ENCODE measurements at regions not wholly inside any gene's neighbourhood (a gene's known extent, or its start where the extent isn't known, plus 50 kb on each side); places are given as distances from the start of the nearest gene placed in this dataset.

- no peak for DNase-seq
- no peak for TF ChIP-seq CTCF (IDR thresholded peaks at IDR 0.05)
- no peak for TF ChIP-seq POLR2A (IDR thresholded peaks at IDR 0.05)
- Histone ChIP-seq H3K4me1 (no peaks in the 10 kb centered on the region), H3K27me3 (no peaks in the 10 kb centered on the region), H3K9me3 (peaks cover 0 to 4% (median 0%) of the 10 kb centered on the region in 4 donors), H3K4me3 (no peak overlapping the region), H3K27ac (no peak overlapping the region), H3K36me3 (no peaks in the 10 kb centered on the region)
Measured at GRCh38 chr3:20503394-20504082, 317.5 kb upstream of the SGO1 start.

- DNase-seq = no peak
- H3K27ac ChIP-seq = no peak overlapping the region
- no peaks in the 10 kb centered on the region for H3K4me1 ChIP-seq
- TF ChIP-seq CTCF (IDR thresholded peaks at IDR 0.05) = no peak
- no peak for TF ChIP-seq POLR2A (IDR thresholded peaks at IDR 0.05)
- no peaks in the 10 kb centered on the region for H3K36me3 ChIP-seq
- peaks cover 0 to 3% (median 0%) of the 10 kb centered on the region in 4 donors for H3K9me3 ChIP-seq
- H3K27me3 ChIP-seq = no peaks in the 10 kb centered on the region
- H3K4me3 ChIP-seq = no peak overlapping the region
Measured at GRCh38 chr3:20490996-20491395, 305.0 kb upstream of the SGO1 start.

- H3K4me3 ChIP-seq = no peak overlapping the region
- no peaks in the 10 kb centered on the region for H3K27me3 ChIP-seq
- no peak for DNase-seq
- H3K4me1 ChIP-seq = no peaks in the 10 kb centered on the region
- H3K27ac ChIP-seq = no peak overlapping the region
- no peaks in the 10 kb centered on the region for H3K9me3 ChIP-seq
- no peaks in the 10 kb centered on the region for H3K36me3 ChIP-seq
- TF ChIP-seq POLR2A (IDR thresholded peaks at IDR 0.05) (no peak), CTCF (IDR thresholded peaks at IDR 0.05) (no peak)
Measured at GRCh38 chr3:20488151-20488550, 302.1 kb upstream of the SGO1 start.

- Histone ChIP-seq H3K27ac (no peak overlapping the region), H3K4me3 (no peak overlapping the region), H3K27me3 (no peaks in the 10 kb centered on the region), H3K4me1 (no peaks in the 10 kb centered on the region), H3K36me3 (no peaks in the 10 kb centered on the region), H3K9me3 (no peaks in the 10 kb centered on the region)
- no peak for DNase-seq
- TF ChIP-seq POLR2A (IDR thresholded peaks at IDR 0.05) (no peak), CTCF (IDR thresholded peaks at IDR 0.05) (no peak)
Measured at GRCh38 chr3:20484126-20484525, 298.1 kb upstream of the SGO1 start.

GRCh38 chr3:20482350-20482749, 296.3 kb upstream of the SGO1 start:
- no peaks in the 10 kb centered on the region for H3K27me3 ChIP-seq
- DNase-seq = no peak
- H3K9me3 ChIP-seq = no peaks in the 10 kb centered on the region
- no peaks in the 10 kb centered on the region for H3K4me1 ChIP-seq
- H3K36me3 ChIP-seq = no peaks in the 10 kb centered on the region
- no peak overlapping the region for H3K27ac ChIP-seq
- no peak overlapping the region for H3K4me3 ChIP-seq
- no peak for TF ChIP-seq CTCF (IDR thresholded peaks at IDR 0.05)
- TF ChIP-seq POLR2A (IDR thresholded peaks at IDR 0.05) = no peak

Measured in Peyer's patch (tissue), 4 donors.